ENCODE measurements at regions not wholly inside any gene's neighbourhood (a gene's known extent, or its start where the extent isn't known, plus 50 kb on each side); places are given as distances from the start of the nearest gene placed in this dataset.

GRCh38 chrX:131779306-131779705 is 235.4 kb downstream of the OR13H1 start:
- no peak for DNase-seq

GRCh38 chrX:131779741-131780140 is 235.9 kb downstream of the OR13H1 start:
- DNase-seq: no peak

- DNase-seq: no peak
Observed at GRCh38 chrX:131782646-131783045, 238.8 kb downstream of the OR13H1 start.

- DNase-seq: peak; percentile 65
Observed at GRCh38 chrX:131783555-131784308, 239.4 kb upstream of the STK26 start.

GRCh38 chrX:131789664-131790063 is 233.4 kb upstream of the STK26 start:
- no peak for DNase-seq

- DNase-seq: no peak
Observed at GRCh38 chrX:131791608-131792355, 231.3 kb upstream of the STK26 start.

- DNase-seq: peak; percentile 86
Observed at GRCh38 chrX:131792356-131792749, 230.7 kb upstream of the STK26 start.

- DNase-seq: peak; percentile 86
Observed at GRCh38 chrX:131792789-131793462, 230.2 kb upstream of the STK26 start.

- no peak for DNase-seq
Observed at GRCh38 chrX:131795442-131796229, 227.5 kb upstream of the STK26 start.

GRCh38 chrX:131801066-131801465 is 222.0 kb upstream of the STK26 start:
- DNase-seq: no peak

- DNase-seq: no peak
Observed at GRCh38 chrX:131801911-131802310, 221.2 kb upstream of the STK26 start.

- peak; percentile 69 for DNase-seq
Observed at GRCh38 chrX:131802836-131803626, 220.1 kb upstream of the STK26 start.

- peak; percentile 78 for DNase-seq
Observed at GRCh38 chrX:131812847-131813825, 210.0 kb upstream of the STK26 start.

GRCh38 chrX:131816551-131817136 is 206.5 kb upstream of the STK26 start:
- peak; percentile 86 for DNase-seq

- DNase-seq: no peak
Observed at GRCh38 chrX:131818297-131818936, 204.7 kb upstream of the STK26 start.

GRCh38 chrX:131821945-131822622 is 201.0 kb upstream of the STK26 start:
- peak; percentile 69 for DNase-seq

- no peak for DNase-seq
Observed at GRCh38 chrX:131826572-131826971, 196.5 kb upstream of the STK26 start.

- no peak for DNase-seq
Observed at GRCh38 chrX:131827935-131828334, 195.2 kb upstream of the STK26 start.

GRCh38 chrX:131828482-131828881 is 194.6 kb upstream of the STK26 start:
- DNase-seq: no peak
